Stomach (tissue), 4 donors: ENCODE measurements at regions not wholly inside any gene's neighbourhood (a gene's known extent, or its start where the extent isn't known, plus 50 kb on each side); places are given as distances from the start of the nearest gene placed in this dataset.
"Not testable (repeated sequence)": the region's sequence is repeated elsewhere in the genome, so short reads cannot be mapped to it uniquely, and the experiment has no call there.

Experiments used
- EP300 ChIP-seq: sonication (generic); formaldehyde crosslinking; IDR thresholded peaks from one replicate; pipeline ENCODE4 v1.6.1; 2017; ENCODE audit warnings: antibody characterized with exemption
- TF ChIP-seq, protein P1 (sequence below), 7 experiments: fragments of 450-650 bp in 4 of 7; fragments of 200-600 bp in 3 of 7; sonication (generic) in 3 of 7; IDR thresholded peaks; one replicate each; pipeline ENCODE4 v1.5.1; 2016 to 2019; ENCODE audit warnings: antibody characterized with exemption in 7 of 7, control low read depth in 2 of 7, mild to moderate bottlenecking in 1 of 7

DNA sequence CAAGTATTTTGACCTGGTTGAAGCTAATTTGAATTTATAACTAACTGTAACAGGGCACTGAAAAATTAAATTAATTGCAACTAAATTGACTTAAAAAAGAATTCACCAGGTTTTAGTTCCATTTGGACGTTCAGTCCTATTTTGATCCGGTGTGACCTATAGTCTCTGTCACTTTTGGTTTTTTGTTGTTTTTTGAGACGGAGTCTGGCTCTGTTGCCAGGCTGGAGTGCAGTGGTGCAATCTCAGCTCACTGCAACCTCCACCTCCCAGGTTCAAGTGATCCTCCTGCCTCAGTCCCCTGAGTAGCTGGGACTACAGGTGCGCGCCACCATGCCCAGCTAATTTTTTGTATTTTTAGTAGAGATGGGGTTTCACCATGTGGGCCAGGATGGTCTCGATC lies 91.2 kb downstream of the GADD45G start:
- TF ChIP-seq, protein P1, sequence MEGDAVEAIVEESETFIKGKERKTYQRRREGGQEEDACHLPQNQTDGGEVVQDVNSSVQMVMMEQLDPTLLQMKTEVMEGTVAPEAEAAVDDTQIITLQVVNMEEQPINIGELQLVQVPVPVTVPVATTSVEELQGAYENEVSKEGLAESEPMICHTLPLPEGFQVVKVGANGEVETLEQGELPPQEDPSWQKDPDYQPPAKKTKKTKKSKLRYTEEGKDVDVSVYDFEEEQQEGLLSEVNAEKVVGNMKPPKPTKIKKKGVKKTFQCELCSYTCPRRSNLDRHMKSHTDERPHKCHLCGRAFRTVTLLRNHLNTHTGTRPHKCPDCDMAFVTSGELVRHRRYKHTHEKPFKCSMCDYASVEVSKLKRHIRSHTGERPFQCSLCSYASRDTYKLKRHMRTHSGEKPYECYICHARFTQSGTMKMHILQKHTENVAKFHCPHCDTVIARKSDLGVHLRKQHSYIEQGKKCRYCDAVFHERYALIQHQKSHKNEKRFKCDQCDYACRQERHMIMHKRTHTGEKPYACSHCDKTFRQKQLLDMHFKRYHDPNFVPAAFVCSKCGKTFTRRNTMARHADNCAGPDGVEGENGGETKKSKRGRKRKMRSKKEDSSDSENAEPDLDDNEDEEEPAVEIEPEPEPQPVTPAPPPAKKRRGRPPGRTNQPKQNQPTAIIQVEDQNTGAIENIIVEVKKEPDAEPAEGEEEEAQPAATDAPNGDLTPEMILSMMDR (IDR thresholded peaks at IDR 0.05), result not testable (repeated sequence)
- TF ChIP-seq EP300, result not testable (repeated sequence)
